HG02852 (cell line): ENCODE measurements at regions not wholly inside any gene's neighbourhood (a gene's known extent, or its start where the extent isn't known, plus 50 kb on each side); places are given as distances from the start of the nearest gene placed in this dataset.

ENCODE experiments used
- ATAC-seq: cut with Tn5 transposase; IDR thresholded peaks from one replicate; pipeline ENCODE4 v1.9.1; 2021; ENCODE audit warnings: mild to moderate bottlenecking, moderate library complexity; ENCODE audit not compliant: unreplicated experiment

- peak; percentile 97 for ATAC-seq
Measured at GRCh38 chr16:66315210-66315825, 51.2 kb upstream of the CDH5 start.

GRCh38 chr16:66311306-66311705 lies 55.2 kb upstream of the CDH5 start:
- no peak for ATAC-seq

- no peak for ATAC-seq
Measured at GRCh38 chr16:66309215-66309807, 57.2 kb upstream of the CDH5 start.

- ATAC-seq, result no peak
Measured at GRCh38 chr16:66308096-66308495, 58.4 kb upstream of the CDH5 start.

GRCh38 chr16:66306366-66307150 lies 59.9 kb upstream of the CDH5 start:
- no peak for ATAC-seq

GRCh38 chr16:66304961-66305360 lies 61.5 kb upstream of the CDH5 start:
- no peak for ATAC-seq

- ATAC-seq, result no peak
Measured at GRCh38 chr16:66304151-66304550, 62.3 kb upstream of the CDH5 start.

- ATAC-seq, result no peak
Measured at GRCh38 chr16:66300501-66300900, 66.0 kb upstream of the CDH5 start.

- no peak for ATAC-seq
Measured at GRCh38 chr16:66300037-66300436, 66.5 kb upstream of the CDH5 start.

GRCh38 chr16:66299349-66299748 lies 67.1 kb upstream of the CDH5 start:
- ATAC-seq, result no peak

GRCh38 chr16:66298571-66299120 lies 67.8 kb upstream of the CDH5 start:
- no peak for ATAC-seq

- ATAC-seq, result no peak
Measured at GRCh38 chr16:66298006-66298405, 68.5 kb upstream of the CDH5 start.

- ATAC-seq, result no peak
Measured at GRCh38 chr16:66296591-66296990, 69.9 kb upstream of the CDH5 start.

- ATAC-seq, result no peak
Measured at GRCh38 chr16:66295761-66296546, 70.5 kb upstream of the CDH5 start.

- ATAC-seq, result no peak
Measured at GRCh38 chr16:66295213-66295612, 71.3 kb upstream of the CDH5 start.

GRCh38 chr16:66294507-66294906 lies 72.0 kb upstream of the CDH5 start:
- ATAC-seq, result no peak

GRCh38 chr16:66293932-66294331 lies 72.6 kb upstream of the CDH5 start:
- ATAC-seq, result no peak

GRCh38 chr16:66293207-66293735 lies 73.2 kb upstream of the CDH5 start:
- no peak for ATAC-seq

GRCh38 chr16:66292241-66292935 lies 74.1 kb upstream of the CDH5 start:
- ATAC-seq, result no peak

GRCh38 chr16:66291833-66292232 lies 74.7 kb upstream of the CDH5 start:
- no peak for ATAC-seq
